OCI-LY3 (cell line): ENCODE measurements at regions not wholly inside any gene's neighbourhood (a gene's known extent, or its start where the extent isn't known, plus 50 kb on each side); places are given as distances from the start of the nearest gene placed in this dataset.

Source experiments
- EZH2phosphoT487 ChIP-seq: fragments of 200-600 bp; shearing (Covaris generic); IDR thresholded peaks from 2 replicates; pipeline ENCODE4 v1.6.1; 2018; ENCODE audit warnings: antibody characterized with exemption, mixed run types, low read depth
- TF ChIP-seq, protein P1 (sequence below): fragments of 200-600, 300-600 bp; sonication (generic); IDR thresholded peaks from 2 replicates; pipeline ENCODE4 v1.5.1; 2014; ENCODE audit warnings: antibody characterized with exemption, low read length, low read depth

DNA sequence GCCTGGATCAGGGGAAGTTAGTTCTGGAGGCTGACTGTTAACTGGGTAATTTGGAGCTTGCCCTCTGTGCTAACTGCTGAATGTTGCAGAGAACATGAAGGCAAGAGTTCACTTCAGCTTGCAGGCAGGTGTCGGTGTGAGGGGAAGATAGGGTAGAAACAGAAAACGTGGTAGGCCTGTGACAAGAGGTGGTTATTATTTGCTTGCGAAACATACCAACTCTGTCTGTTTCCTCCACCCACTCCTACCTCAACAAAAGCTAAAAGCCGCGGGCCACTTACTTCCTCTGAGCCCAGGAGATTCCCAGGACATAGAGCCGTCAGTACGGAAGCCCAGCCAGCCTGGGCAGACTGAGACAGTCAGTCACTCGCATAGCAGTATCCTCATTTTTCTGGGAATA, 119.2 kb upstream of the ABCC4 start:
- TF ChIP-seq, protein P1, sequence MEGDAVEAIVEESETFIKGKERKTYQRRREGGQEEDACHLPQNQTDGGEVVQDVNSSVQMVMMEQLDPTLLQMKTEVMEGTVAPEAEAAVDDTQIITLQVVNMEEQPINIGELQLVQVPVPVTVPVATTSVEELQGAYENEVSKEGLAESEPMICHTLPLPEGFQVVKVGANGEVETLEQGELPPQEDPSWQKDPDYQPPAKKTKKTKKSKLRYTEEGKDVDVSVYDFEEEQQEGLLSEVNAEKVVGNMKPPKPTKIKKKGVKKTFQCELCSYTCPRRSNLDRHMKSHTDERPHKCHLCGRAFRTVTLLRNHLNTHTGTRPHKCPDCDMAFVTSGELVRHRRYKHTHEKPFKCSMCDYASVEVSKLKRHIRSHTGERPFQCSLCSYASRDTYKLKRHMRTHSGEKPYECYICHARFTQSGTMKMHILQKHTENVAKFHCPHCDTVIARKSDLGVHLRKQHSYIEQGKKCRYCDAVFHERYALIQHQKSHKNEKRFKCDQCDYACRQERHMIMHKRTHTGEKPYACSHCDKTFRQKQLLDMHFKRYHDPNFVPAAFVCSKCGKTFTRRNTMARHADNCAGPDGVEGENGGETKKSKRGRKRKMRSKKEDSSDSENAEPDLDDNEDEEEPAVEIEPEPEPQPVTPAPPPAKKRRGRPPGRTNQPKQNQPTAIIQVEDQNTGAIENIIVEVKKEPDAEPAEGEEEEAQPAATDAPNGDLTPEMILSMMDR = no peak
- TF ChIP-seq EZH2phosphoT487 = no peak
